ENCODE measurements at regions not wholly inside any gene's neighbourhood (a gene's known extent, or its start where the extent isn't known, plus 50 kb on each side); places are given as distances from the start of the nearest gene placed in this dataset.

DNA sequence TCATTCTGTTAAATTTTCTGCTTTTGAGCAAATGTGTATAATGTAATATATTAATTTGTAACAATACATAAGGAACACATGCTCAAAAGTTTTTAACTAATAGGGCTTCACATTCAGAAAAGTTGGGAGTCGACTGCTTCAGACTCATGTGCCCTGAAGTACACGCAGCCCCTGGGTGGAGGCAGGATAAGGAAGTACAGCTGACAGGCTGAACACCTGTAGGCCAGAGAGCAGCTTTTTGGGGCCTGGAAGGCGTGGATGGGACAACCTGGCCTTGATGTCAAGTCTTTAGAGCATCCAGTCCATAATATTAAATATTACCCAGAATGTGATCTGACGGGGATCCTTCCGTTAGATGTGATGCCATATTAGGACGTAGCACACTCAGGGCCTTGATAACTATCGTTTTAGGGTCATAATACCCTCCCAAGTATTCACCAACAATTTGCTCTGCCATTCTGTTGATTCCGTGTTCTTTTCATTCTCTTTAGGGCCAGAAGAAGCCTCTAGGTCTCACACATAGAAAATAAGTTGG lies 485.2 kb downstream of the SIPA1L2 start:
- TF ChIP-seq CTCF (IDR thresholded peaks at IDR 0.05) (no peak), POLR2A (IDR thresholded peaks at IDR 0.05) (no peak), POLR2AphosphoS5 (IDR thresholded peaks at IDR 0.05; ENCODE audit: insufficient read depth in 1 of 2, low read depth in 1 of 2) (no peak)

Data from vagina (tissue), 2 donors.